HepG2 (cell line): ENCODE measurements at regions not wholly inside any gene's neighbourhood (a gene's known extent, or its start where the extent isn't known, plus 50 kb on each side); places are given as distances from the start of the nearest gene placed in this dataset.

ENCODE experiments used
- ATAC-seq: fragments of 200-7000 bp; cut with Tn5 transposase; 3 replicates; pipeline ENCODE4 v1.9.1; 2020; ENCODE audit warnings: mild to moderate bottlenecking, moderate library complexity
- BruUV-seq: library from RNA; stranded (reverse); fragments of 400-500 nt; replicated peaks from 2 replicates; lab custom pipeline; 2021; lab: Mats Ljungman, UMichigan
- CTCF ChIA-PET: fragments of 300-600 bp; formaldehyde crosslinking; extraction: SDS; loops from one replicate; lab custom pipeline; 2021; ENCODE audit warnings: low total read pairs, inconsistent platforms, low intra/inter-chr PET ratio; lab: Yijun Ruan, JAX
- POLR2A ChIA-PET: fragments of 350-600 bp; sonication (Branson Sonifier 250); formaldehyde crosslinking; loops from one replicate; lab custom pipeline; 2020; ENCODE audit warnings: antibody characterized with exemption, inconsistent platforms; lab: Yijun Ruan, JAX
- DNase-seq: peaks from one replicate; pipeline ENCODE4 v3.0.0-alpha.2; 2015; ENCODE audit warnings: low spot score
- FAIRE-seq: peaks from 3 replicates; lab custom pipeline; 2011; peaks lifted over from hg19 to GRCh38; lab: Jason Lieb, UNC
- H2AFZ ChIP-seq: one replicate; pipeline ENCODE4 v1.6.1; 2011; ENCODE audit warnings: low read length, inconsistent platforms
- H3K27ac ChIP-seq: fragments of 300-600 bp; 3 replicates; pipeline ENCODE4 v1.8.0; 2011; ENCODE audit warnings: mixed run types, mild to moderate bottlenecking, mixed read lengths, low read length, inconsistent platforms; ENCODE audit not compliant: insufficient read depth; ENCODE audit errors: extremely low read length
- H3K27me3 ChIP-seq, 2 experiments: fragments of 200-600 bp in 1 of 2; 2 replicates in 1 of 2; 3 replicates in 1 of 2; pipeline versions ENCODE4 v1.6.0 to v1.8.0; 2011; ENCODE audit warnings: low read length in 2 of 2, mild to moderate bottlenecking in 2 of 2, moderate library complexity in 2 of 2, inconsistent platforms in 1 of 2; ENCODE audit not compliant: insufficient read depth in 2 of 2, control insufficient read depth in 1 of 2
- H3K36me3 ChIP-seq, 2 experiments: fragments of 200-600 bp in 1 of 2; replicated peaks in 1 of 2; 2 replicates in 1 of 2; 3 replicates in 1 of 2; pipeline versions ENCODE4 v1.5.1 to v1.8.0; 2011; ENCODE audit warnings: low read length in 2 of 2, inconsistent platforms in 1 of 2; ENCODE audit not compliant: insufficient read depth in 2 of 2, control insufficient read depth in 1 of 2
- H3K4me1 ChIP-seq: 2 replicates; pipeline ENCODE4 v1.5.1; 2012; ENCODE audit warnings: low read length, inconsistent platforms; ENCODE audit not compliant: insufficient read depth
- H3K4me2 ChIP-seq: 2 replicates; pipeline ENCODE4 v1.6.0; 2011; ENCODE audit warnings: low read depth, low read length, inconsistent platforms
- H3K4me3 ChIP-seq, 3 experiments: fragments of 200-600 bp in 1 of 3; sonication (generic), shearing (Covaris generic) in 1 of 3; replicated peaks in 1 of 3; 2 replicates each; pipeline ENCODE4 v1.5.1; 2011 to 2016; ENCODE audit warnings: low read length in 3 of 3, inconsistent platforms in 2 of 3, low read depth in 2 of 3, mild to moderate bottlenecking in 2 of 3, control low read depth in 1 of 3, mixed read lengths in 1 of 3; ENCODE audit not compliant: insufficient read depth in 1 of 3
- H3K79me2 ChIP-seq: one replicate; pipeline ENCODE4 v1.6.1; 2011; ENCODE audit warnings: low read length, inconsistent platforms; ENCODE audit not compliant: insufficient read depth
- H3K9ac ChIP-seq: 2 replicates; pipeline ENCODE4 v1.6.0; 2011; ENCODE audit warnings: mild to moderate bottlenecking, low read depth, low read length, inconsistent platforms; ENCODE audit not compliant: insufficient read depth
- H3K9me3 ChIP-seq: 2 replicates; pipeline ENCODE4 v1.5.1; 2012; ENCODE audit warnings: mild to moderate bottlenecking, low read length
- H4K20me1 ChIP-seq: 2 replicates; pipeline ENCODE4 v1.6.0; 2011; ENCODE audit warnings: inconsistent platforms, mild to moderate bottlenecking, low read length, moderate library complexity; ENCODE audit not compliant: insufficient read depth
- AKNA ChIP-seq: sonication (generic); formaldehyde crosslinking; IDR thresholded peaks from 2 replicates; pipeline ENCODE4 v1.4.0; 2020; ENCODE audit warnings: missing genetic modification reagents, borderline replicate concordance
- DRAP1 ChIP-seq: IDR thresholded peaks from 2 replicates; pipeline ENCODE4 v1.6.1; 2016; ENCODE audit warnings: missing genetic modification reagents, missing compliant biosample characterization
- HDAC1 ChIP-seq: sonication (generic); formaldehyde crosslinking; IDR thresholded peaks from 2 replicates; pipeline ENCODE4 v1.5.1; 2020; ENCODE audit warnings: mild to moderate bottlenecking, missing genetic modification reagents
- SOX6 ChIP-seq, 2 experiments: fragments of 450-650 bp in 1 of 2; sonication (generic) in 1 of 2; formaldehyde crosslinking in 1 of 2; IDR thresholded peaks; 2 replicates each; pipeline versions ENCODE4 v1.4.0 to v1.6.1; 2017 to 2020; ENCODE audit warnings: antibody characterized with exemption in 1 of 2, mild to moderate bottlenecking in 1 of 2, missing genetic modification reagents in 1 of 2
- YEATS2 ChIP-seq: sonication (generic); formaldehyde crosslinking; IDR thresholded peaks from 2 replicates; pipeline ENCODE4 v1.4.0; 2020; ENCODE audit warnings: missing genetic modification reagents, borderline replicate concordance
- WGBS: methylation state at CpG from one replicate; pipeline ENCODE4 v1.1.6; 2017; ENCODE audit warnings: low lambda C conversion rate; 5-methylcytosine and 5-hydroxymethylcytosine counted together
- in situ Hi-C: cut with HindIII; loops from 2 replicates; pipeline ENCODE4 v1.10.0; 2017; ENCODE audit warnings: low pct_unique_long_range_greater_than_20kb; ENCODE audit not compliant: extremely low pct_ligation_motif_present
- intact Hi-C: fragments of 100-400 bp; cut with micrococcal nuclease; formaldehyde crosslinking; loops from one replicate; pipeline ENCODE4 v1.10.0; 2022; ENCODE audit not compliant: unreplicated experiment

GRCh38 chr13:83633746-83634145, 248.5 kb downstream of the SLITRK1 start (continued):
- TF ChIP-seq DRAP1 (CRISPR knock-in tag) (no peak), AKNA (no peak), SOX6 (IDR thresholded peaks at IDR 0.05) (no peak), SOX6 (CRISPR knock-in tag; IDR thresholded peaks at IDR 0.05) (no peak), YEATS2 (CRISPR knock-in tag) (no peak)
- TF ChIP-seq, all 625 proteins: peak for 0

- H3K4me3 ChIP-seq, result no peak overlapping the region
- no peaks in the 10 kb centered on the region for H4K20me1 ChIP-seq
- H3K27me3 ChIP-seq, result no peaks in the 10 kb centered on the region
- ATAC-seq (no peak), FAIRE-seq (no peak), DNase-seq (no peak)
- ChIA-PET POLR2A (no interaction called here), CTCF (no interaction called here)
- 40% methylated on average over 2 of the region's 2 CpGs for WGBS
- no peak overlapping the region for H3K4me2 ChIP-seq
- in situ Hi-C loops, result no loop called here
- no peak for TF ChIP-seq HDAC1 (CRISPR knock-in tag)
- no peaks in the 10 kb centered on the region for H3K4me1 ChIP-seq
- H3K36me3 ChIP-seq, result no peaks in the 10 kb centered on the region
- intact Hi-C loops, result no loop called here
- BruUV-seq, result no TSS peak
- no peak overlapping the region for H2AFZ ChIP-seq
- peaks cover 6% of the 10 kb centered on the region; the same call in 1 of the 2 replicates for H3K9me3 ChIP-seq
- H3K9ac ChIP-seq, result no peak overlapping the region
- no peaks in the 10 kb centered on the region for H3K79me2 ChIP-seq
- no peak overlapping the region for H3K27ac ChIP-seq
Observed at GRCh38 chr13:83622422-83622784, 259.9 kb downstream of the SLITRK1 start.
